NB4 (cell line): ENCODE measurements at regions not wholly inside any gene's neighbourhood (a gene's known extent, or its start where the extent isn't known, plus 50 kb on each side); places are given as distances from the start of the nearest gene placed in this dataset.

Source experiments
- DNase-seq: peaks from one replicate; pipeline ENCODE4 v3.0.0; 2010; ENCODE audit warnings: low read depth
- H3K4me3 ChIP-seq: one replicate; pipeline ENCODE4 v1.5.1; 2011; ENCODE audit warnings: mild to moderate bottlenecking, low read depth, low read length, moderate library complexity
- CTCF ChIP-seq: IDR thresholded peaks from one replicate; pipeline ENCODE4 v1.5.1; 2012; ENCODE audit warnings: low read depth, low read length
- MAX ChIP-seq: IDR thresholded peaks from 2 replicates; pipeline ENCODE4 v1.6.1; 2011; ENCODE audit warnings: low read depth, low read length
- MYC ChIP-seq: IDR thresholded peaks from 2 replicates; pipeline ENCODE4 v1.6.1; 2011; ENCODE audit warnings: low read depth, low read length
- POLR2A ChIP-seq: IDR thresholded peaks from 2 replicates; pipeline ENCODE4 v1.6.1; 2011; ENCODE audit warnings: mild to moderate bottlenecking; ENCODE audit not compliant: insufficient read length; ENCODE audit errors: extremely low read depth

- TF ChIP-seq POLR2A (no peak), MYC (no peak), CTCF (no peak), MAX (no peak)
- H3K4me3 ChIP-seq: no peak overlapping the region
- DNase-seq: peak; percentile 42
Observed at GRCh38 chr2:172168917-172169346, 66.2 kb upstream of the DLX2 start.

GRCh38 chr2:172169611-172170010 lies 66.9 kb upstream of the DLX2 start:
- no peak for DNase-seq
- H3K4me3 ChIP-seq: no peak overlapping the region
- TF ChIP-seq CTCF: no peak
- TF ChIP-seq POLR2A: no peak
- no peak for TF ChIP-seq MAX

GRCh38 chr2:172172513-172173173 lies 69.9 kb upstream of the DLX2 start:
- peak overlapping the region; percentile 42 for H3K4me3 ChIP-seq
- no peak for TF ChIP-seq MAX
- no peak; the same call in 1 of the 2 replicates for TF ChIP-seq MYC
- TF ChIP-seq CTCF: peak; percentile 71
- TF ChIP-seq POLR2A: peak; percentile 19
- DNase-seq: peak; percentile 93

- TF ChIP-seq MAX (no peak), CTCF (no peak), POLR2A (no peak), MYC (no peak)
- DNase-seq: peak; percentile 12
- peak overlapping the region; percentile 42 for H3K4me3 ChIP-seq
Observed at GRCh38 chr2:172173174-172173706, 70.5 kb upstream of the DLX2 start.

GRCh38 chr2:172177581-172177980 lies 74.9 kb upstream of the DLX2 start:
- no peak overlapping the region for H3K4me3 ChIP-seq
- TF ChIP-seq MYC: no peak
- TF ChIP-seq CTCF: no peak
- no peak for TF ChIP-seq MAX
- no peak for TF ChIP-seq POLR2A
- no peak for DNase-seq

- DNase-seq: no peak
- TF ChIP-seq MYC (no peak), MAX (no peak), CTCF (no peak), POLR2A (no peak)
- no peak overlapping the region for H3K4me3 ChIP-seq
Observed at GRCh38 chr2:172177996-172178395, 75.3 kb upstream of the DLX2 start.
